GM19468 (cell line): ENCODE measurements at regions not wholly inside any gene's neighbourhood (a gene's known extent, or its start where the extent isn't known, plus 50 kb on each side); places are given as distances from the start of the nearest gene placed in this dataset.
A peak's percentile ranks its signal among the peaks of the same experiment; 100 is the strongest.

Experiments used
- ATAC-seq: cut with Tn5 transposase; IDR thresholded peaks from one replicate; pipeline ENCODE4 v1.9.1; 2021; ENCODE audit warnings: mild to moderate bottlenecking, moderate library complexity, moderate number of reproducible peaks; ENCODE audit not compliant: unreplicated experiment; ENCODE audit errors: extremely low read depth

- ATAC-seq: no peak
Observed at GRCh38 chr15:95598251-95598855, 732.1 kb upstream of the NR2F2 start.

- no peak for ATAC-seq
Observed at GRCh38 chr15:95600367-95600766, 730.1 kb upstream of the NR2F2 start.

GRCh38 chr15:95600884-95601283 is 729.6 kb upstream of the NR2F2 start:
- ATAC-seq: no peak

GRCh38 chr15:95601525-95601924 is 729.0 kb upstream of the NR2F2 start:
- no peak for ATAC-seq

- ATAC-seq: no peak
Observed at GRCh38 chr15:95603802-95604201, 726.7 kb upstream of the NR2F2 start.

GRCh38 chr15:95604634-95605036 is 725.9 kb upstream of the NR2F2 start:
- no peak for ATAC-seq

GRCh38 chr15:95605098-95605497 is 725.4 kb upstream of the NR2F2 start:
- ATAC-seq: no peak

- ATAC-seq: no peak
Observed at GRCh38 chr15:95606551-95606950, 723.9 kb upstream of the NR2F2 start.

GRCh38 chr15:95608371-95608770 is 722.1 kb upstream of the NR2F2 start:
- ATAC-seq: no peak

GRCh38 chr15:95609096-95609495 is 721.4 kb upstream of the NR2F2 start:
- no peak for ATAC-seq

- no peak for ATAC-seq
Observed at GRCh38 chr15:95610945-95611344, 719.6 kb upstream of the NR2F2 start.

- no peak for ATAC-seq
Observed at GRCh38 chr15:95615436-95615835, 715.1 kb upstream of the NR2F2 start.

- no peak for ATAC-seq
Observed at GRCh38 chr15:95616306-95616705, 714.2 kb upstream of the NR2F2 start.

- ATAC-seq: peak; percentile 35
Observed at GRCh38 chr15:95620934-95621579, 709.4 kb upstream of the NR2F2 start.

- ATAC-seq: no peak
Observed at GRCh38 chr15:95622843-95623242, 707.7 kb upstream of the NR2F2 start.

GRCh38 chr15:95624100-95624499 is 706.4 kb upstream of the NR2F2 start:
- no peak for ATAC-seq

- ATAC-seq: no peak
Observed at GRCh38 chr15:95624616-95625361, 705.7 kb upstream of the NR2F2 start.

GRCh38 chr15:95626501-95627361 is 703.8 kb upstream of the NR2F2 start:
- no peak for ATAC-seq

GRCh38 chr15:95629503-95630168 is 700.9 kb upstream of the NR2F2 start:
- no peak for ATAC-seq

- no peak for ATAC-seq
Observed at GRCh38 chr15:95630683-95631082, 699.8 kb upstream of the NR2F2 start.
